ENCODE measurements at regions not wholly inside any gene's neighbourhood (a gene's known extent, or its start where the extent isn't known, plus 50 kb on each side); places are given as distances from the start of the nearest gene placed in this dataset.

- Histone ChIP-seq H2BK12ac (ENCODE audit: low read depth, low read length) (no peak overlapping the region), H3K4me1 (replicated peaks in 1 of 4; ENCODE audit: control insufficient read depth in 3 of 4, insufficient read depth in 4 of 4, low read length in 3 of 4) (peaks cover 0 to 2% (median under 1%) of the 10 kb centered on the region in 4 experiments; a peak in 2 of 7 replicates), H4K20me1 (replicated peaks in 1 of 2; ENCODE audit: control insufficient read depth in 1 of 2, insufficient read depth in 2 of 2, low read length in 2 of 2) (no peaks in the 10 kb centered on the region), H3K56ac (replicated peaks; ENCODE audit: insufficient read length, low read depth, low read length) (no peak overlapping the region), H2AFZ (ENCODE audit: low read length) (no peak overlapping the region), H2BK120ac (replicated peaks; ENCODE audit: low read depth, low read length) (no peak overlapping the region), H2BK20ac (ENCODE audit: low read length) (no peak overlapping the region), H3K79me1 (ENCODE audit: low read depth, low read length) (no peaks in the 10 kb centered on the region), H4K5ac (ENCODE audit: insufficient read length, low read depth, low read length) (no peak overlapping the region), H3K4ac (replicated peaks; ENCODE audit: insufficient read length, low read depth, low read length) (no peak overlapping the region), H4K91ac (replicated peaks; ENCODE audit: insufficient read length, low read length) (no peak overlapping the region), H3K23me2 (ENCODE audit: low read depth, low read length) (peaks cover 2% of the 10 kb centered on the region; the same call in 1 of the 2 replicates), H3K9ac (replicated peaks in 1 of 4; ENCODE audit: extremely low read depth in 1 of 4, low read depth in 3 of 4, low read length in 3 of 4) (no peak overlapping the region), H3K27me3 (replicated peaks in 1 of 4; ENCODE audit: control insufficient read depth in 3 of 4, extremely low read depth in 1 of 4, insufficient read depth in 3 of 4, low read length in 3 of 4) (no peaks in the 10 kb centered on the region), H3K79me2 (ENCODE audit: control insufficient read depth in 1 of 2, insufficient read depth in 2 of 2, low read length in 2 of 2) (no peaks in the 10 kb centered on the region; a peak in 1 of 4 replicates), H3K27ac (ENCODE audit: low read depth, low read length) (no peak overlapping the region), H4K8ac (ENCODE audit: extremely low read depth, insufficient read depth, low read length) (no peak overlapping the region; the same call in 1 of the 2 replicates), H3K4me3 (ENCODE audit: extremely low read depth in 1 of 4, insufficient read depth in 2 of 4, low read depth in 3 of 4, low read length in 4 of 4) (no peak overlapping the region), H2BK5ac (ENCODE audit: low read depth, low read length) (no peak overlapping the region), H3K9me3 (ENCODE audit: insufficient read depth in 2 of 2, low read depth in 1 of 2, low read length in 1 of 2) (no peaks in the 10 kb centered on the region), H3K14ac (ENCODE audit: insufficient read length) (no peak overlapping the region), H2BK15ac (ENCODE audit: low read length) (no peak overlapping the region), H3K36me3 (ENCODE audit: control insufficient read depth in 2 of 4, insufficient read depth in 4 of 4, low read length in 3 of 4) (no peaks in the 10 kb centered on the region), H3K4me2 (ENCODE audit: insufficient read depth in 1 of 2, low read depth in 2 of 2, low read length in 2 of 2) (no peak overlapping the region), H2AK5ac (ENCODE audit: low read depth, low read length) (no peak overlapping the region), H3K23ac (ENCODE audit: insufficient read length) (no peak overlapping the region), H3K18ac (ENCODE audit: extremely low read depth, low read length) (no peak overlapping the region)
- WGBS, 2 experiments (ENCODE audit: extremely low coverage in 1 of 2, insufficient coverage in 1 of 2, insufficient read length in 1 of 2, insufficient replicate concordance in 2 of 2, low coverage in 1 of 2, low lambda C conversion rate in 2 of 2, missing lambda C conversion rate in 1 of 2) = 100% methylated on average over 5 of the region's 5 CpGs; no CpG with 5 or more reads in 1 of the 2 experiments
- DNase-seq (ENCODE audit: low read depth in 1 of 2, low spot score in 2 of 2) (no peak), FAIRE-seq (no peak)
- ChIA-PET CTCF (ENCODE audit: partially characterized antibody) (interaction anchor here (0.7 to 1.8 kb wide), 2 partner anchors 71 to 219 kb away, joined by 4 to 5 read pairs; no protein-coding TSS in a partner anchor), POLR2A (ENCODE audit: partially characterized antibody) (interaction anchor here (0.6 to 1.0 kb wide), 2 partner anchors 81 to 1016 kb away, joined by 3 to 5 read pairs; partner anchors contain the start of gene ZBED5)
- TF ChIP-seq CTBP2 (IDR thresholded peaks at IDR 0.05; ENCODE audit: borderline replicate concordance, insufficient read depth, insufficient read length, low read length) = no peak
Measured at GRCh38 chr11:10938231-10938630, 80.4 kb upstream of the ZBED5 start.

All from H1 (cell line).